22Rv1 (cell line): ENCODE measurements at regions not wholly inside any gene's neighbourhood (a gene's known extent, or its start where the extent isn't known, plus 50 kb on each side); places are given as distances from the start of the nearest gene placed in this dataset.

ENCODE experiments used
- CTCF ChIP-seq: fragments of 450-650 bp; IDR thresholded peaks from 2 replicates; pipeline ENCODE4 v1.5.1; 2017; ENCODE audit warnings: mild to moderate bottlenecking
- ZFX ChIP-seq: fragments of 450-650 bp; IDR thresholded peaks from 2 replicates; pipeline ENCODE4 v1.6.1; 2017; ENCODE audit warnings: antibody characterized with exemption, borderline replicate concordance

- TF ChIP-seq CTCF (no peak), ZFX (no peak)
These were observed 223.5 kb upstream of the NTM start for GRCh38 chr11:131146827-131147490.
